HG03025 (cell line): ENCODE measurements at regions not wholly inside any gene's neighbourhood (a gene's known extent, or its start where the extent isn't known, plus 50 kb on each side); places are given as distances from the start of the nearest gene placed in this dataset.
"Not testable (repeated sequence)": the region's sequence is repeated elsewhere in the genome, so short reads cannot be mapped to it uniquely, and the experiment has no call there.

Source experiments
- ATAC-seq: cut with Tn5 transposase; IDR thresholded peaks from one replicate; pipeline ENCODE4 v1.9.1; 2021; ENCODE audit warnings: mild to moderate bottlenecking, moderate library complexity; ENCODE audit not compliant: unreplicated experiment, low FRiP score

DNA sequence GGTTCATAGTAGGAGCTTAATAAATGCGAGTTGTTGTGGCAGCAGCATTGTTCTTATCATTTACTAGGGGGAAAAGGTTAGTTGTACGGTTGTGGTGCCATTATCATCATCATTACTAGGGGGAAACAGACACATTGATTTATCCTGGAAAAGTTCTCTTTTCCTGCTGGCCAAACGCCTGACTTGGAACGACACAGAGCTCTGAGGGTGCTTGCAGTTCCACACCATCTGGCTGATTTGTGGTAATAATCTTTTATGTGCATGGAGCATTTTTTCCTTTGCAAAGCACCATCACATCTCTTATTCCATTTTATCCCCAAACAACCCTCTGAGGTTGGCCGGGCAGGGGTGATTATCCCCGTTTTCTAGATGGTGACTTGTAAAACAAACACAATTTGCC is 219.4 kb downstream of the BUB3 start:
- ATAC-seq, result no peak

DNA sequence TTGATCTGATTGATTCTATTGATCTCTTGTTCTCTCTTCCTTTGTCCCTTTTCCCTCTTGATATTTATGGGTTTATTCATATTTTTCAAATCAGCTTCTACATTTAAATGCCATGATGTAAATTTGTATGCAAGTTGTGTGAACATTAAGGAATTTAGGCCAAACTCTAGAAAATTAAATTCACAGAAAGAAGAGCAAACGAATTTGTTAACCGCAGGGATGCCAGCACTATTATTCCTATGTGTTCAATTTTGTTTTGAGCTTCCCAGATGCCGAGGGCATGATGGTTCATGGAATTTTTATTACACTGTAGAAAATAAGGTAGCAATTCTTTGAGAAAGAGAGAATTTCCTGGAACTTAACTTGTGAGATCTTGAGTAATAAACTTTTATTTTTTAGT is 220.9 kb downstream of the BUB3 start:
- ATAC-seq, result no peak

DNA sequence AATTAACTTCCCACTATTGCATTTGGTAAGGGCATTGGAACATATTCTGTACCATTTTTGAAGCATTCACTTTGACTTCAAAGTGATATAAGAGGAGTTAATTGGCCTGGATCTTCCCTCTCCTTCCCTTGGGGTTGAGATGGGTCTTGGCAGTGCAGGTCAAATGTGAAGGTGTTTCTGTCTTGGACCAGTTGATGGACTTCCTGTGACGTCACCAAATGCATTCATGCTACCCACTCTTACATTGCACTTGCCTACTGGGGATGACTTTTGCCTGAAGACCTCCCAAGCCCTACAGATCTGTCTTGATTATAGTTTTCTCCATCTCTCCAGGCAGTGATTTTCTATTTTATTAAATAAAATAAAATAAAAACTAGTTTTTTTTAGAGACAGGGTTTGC is 221.5 kb downstream of the BUB3 start:
- ATAC-seq, result no peak

DNA sequence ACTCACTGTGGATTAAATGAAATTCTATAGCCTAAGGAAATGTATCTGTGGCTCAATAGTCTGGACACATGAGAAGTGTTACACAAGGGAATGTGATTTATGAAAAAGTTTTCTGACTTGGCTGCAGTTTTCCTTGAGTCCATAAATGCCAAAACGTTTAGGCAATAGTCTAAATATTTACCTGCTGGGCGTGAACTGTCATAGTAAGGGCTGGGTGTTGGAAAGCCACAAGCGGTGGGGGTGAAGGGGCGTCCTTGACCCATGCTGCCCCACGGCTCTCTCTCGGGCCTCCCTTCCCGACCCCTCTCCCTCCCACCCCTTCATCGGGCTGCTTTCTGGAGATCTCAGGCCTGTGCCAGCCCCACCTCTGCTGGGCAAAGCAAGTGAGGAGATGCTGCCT is 223.7 kb downstream of the BUB3 start:
- ATAC-seq, result no peak

DNA sequence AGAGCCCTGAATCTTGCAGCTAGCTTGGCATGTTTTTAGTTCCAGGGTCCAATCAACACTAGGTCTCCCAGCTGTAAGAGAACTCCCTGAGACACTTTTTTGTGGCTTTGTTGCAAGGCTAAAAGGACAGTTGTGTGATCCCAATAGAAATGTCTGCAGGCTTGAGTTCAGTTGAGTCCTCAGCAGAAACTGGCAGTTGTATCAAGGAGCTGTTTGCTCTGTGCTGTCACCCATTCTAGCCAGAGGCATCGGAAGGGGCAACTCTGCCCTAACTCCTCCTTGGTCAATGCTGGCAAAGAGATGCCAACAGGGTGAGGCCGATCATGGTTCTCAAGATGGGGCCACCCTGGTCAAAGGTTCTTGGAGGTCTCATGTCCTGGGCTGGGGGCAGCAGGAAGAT is 224.1 kb downstream of the BUB3 start:
- no peak for ATAC-seq

DNA sequence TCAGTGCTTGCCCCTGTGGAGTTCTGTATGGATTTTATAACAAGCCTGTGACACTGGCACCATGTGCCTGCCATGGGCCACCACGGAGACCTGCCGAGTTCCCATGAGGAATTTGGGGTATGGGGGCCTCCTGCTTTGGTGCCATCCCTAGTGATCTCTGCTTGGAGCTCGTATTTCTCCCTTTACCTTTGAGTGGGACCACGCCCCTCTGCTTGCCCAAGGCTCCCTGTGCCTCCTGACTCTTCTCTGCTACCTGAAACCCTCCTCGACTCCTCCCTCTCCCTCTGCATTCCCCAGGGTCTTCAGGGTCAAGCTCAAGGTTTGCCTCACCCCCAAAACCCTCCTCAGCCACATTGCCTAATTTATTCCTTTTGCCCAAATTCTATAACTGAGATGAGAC is 225.0 kb downstream of the BUB3 start:
- ATAC-seq, result no peak

DNA sequence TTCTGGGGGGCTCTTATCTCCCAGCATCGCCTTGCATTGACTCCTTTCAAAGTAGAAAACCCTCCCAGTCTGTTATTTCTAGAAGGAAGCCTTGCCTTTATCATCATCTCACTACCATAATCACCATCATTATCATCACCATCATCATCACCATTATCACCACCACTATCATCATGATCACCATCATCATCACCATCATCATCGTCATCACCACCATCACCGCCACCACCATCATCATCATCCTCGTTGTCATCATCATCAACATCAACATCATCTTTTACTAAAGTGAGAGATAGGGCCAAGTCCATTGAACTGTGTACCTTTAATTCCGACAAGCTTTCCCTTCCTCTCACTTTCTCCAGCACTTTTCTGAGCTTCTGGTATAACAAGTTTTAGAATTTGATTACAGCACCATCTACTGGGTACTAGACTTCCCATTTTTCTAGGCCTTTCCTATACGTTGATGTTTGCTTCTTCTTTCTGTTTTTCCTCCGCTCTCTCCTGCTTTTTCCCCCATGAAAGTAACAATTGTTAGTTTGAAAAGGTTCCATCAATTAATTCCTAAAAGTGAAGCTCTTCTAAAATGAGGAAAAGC is 226.4 kb downstream of the BUB3 start:
- ATAC-seq, result no peak

DNA sequence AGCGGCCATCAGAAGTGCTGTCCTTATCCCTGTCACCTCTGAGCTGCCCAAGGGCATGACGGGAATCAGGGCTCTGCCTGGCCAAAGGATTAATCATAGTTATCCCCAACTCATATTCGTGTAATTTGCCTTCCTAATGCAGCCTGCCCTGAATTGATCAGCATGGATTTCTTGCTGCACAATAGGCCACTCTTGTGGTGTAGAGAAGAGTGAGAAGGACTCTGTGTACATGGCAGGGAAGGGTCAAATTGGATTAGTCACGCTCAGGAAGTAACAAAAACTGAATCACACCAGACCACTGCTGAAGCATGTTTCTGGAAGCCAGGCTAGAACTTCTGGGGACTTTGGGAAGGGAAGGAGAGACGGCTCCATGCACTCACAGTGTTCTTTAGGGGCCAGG is 227.0 kb downstream of the BUB3 start:
- ATAC-seq, result no peak

DNA sequence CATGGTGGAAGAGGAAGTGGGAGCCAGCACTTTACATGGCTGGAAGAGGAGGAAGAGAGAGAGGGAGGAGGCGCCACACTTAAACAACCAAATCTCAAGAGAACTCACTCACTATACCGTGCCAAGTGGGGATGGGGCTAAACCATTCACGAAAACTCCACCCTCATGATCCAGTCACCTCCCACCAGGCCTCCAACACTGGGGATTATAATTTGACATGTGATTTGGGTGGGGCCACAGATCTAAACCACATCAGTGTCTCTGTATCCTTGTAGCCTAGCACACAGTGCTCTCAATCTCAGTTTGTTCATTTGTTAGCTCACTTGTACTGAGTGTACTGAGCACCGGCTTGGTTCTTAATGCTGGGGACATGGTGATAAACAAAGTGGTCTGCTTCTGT is 228.3 kb downstream of the BUB3 start:
- no peak for ATAC-seq

DNA sequence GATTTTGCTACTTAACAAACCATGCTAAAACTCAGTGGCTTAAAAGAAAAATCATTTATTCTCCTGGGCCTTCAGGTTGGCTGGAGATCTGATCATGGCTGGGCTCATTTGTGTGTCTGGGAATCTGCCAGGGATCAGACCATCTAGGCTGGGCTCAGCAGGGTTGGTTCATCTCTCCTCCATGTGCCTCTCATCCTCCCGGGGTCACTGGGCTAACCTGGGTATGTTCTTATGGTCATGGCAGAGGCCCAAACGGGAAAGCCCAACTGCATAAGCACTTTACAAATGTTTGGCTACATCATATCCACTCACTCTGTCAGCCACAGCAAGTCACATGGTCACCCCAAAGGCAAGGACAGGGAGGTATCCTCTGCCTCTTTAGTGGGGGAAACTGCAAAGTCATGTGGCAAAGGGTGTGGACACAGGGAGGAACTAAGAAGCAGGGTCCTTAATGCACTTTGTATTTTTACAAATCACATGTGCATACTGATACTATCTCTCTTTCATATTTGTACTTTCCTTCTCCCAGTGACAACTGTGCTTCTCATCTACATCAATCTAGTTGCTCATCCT is 231.4 kb downstream of the BUB3 start:
- ATAC-seq, result no peak

DNA sequence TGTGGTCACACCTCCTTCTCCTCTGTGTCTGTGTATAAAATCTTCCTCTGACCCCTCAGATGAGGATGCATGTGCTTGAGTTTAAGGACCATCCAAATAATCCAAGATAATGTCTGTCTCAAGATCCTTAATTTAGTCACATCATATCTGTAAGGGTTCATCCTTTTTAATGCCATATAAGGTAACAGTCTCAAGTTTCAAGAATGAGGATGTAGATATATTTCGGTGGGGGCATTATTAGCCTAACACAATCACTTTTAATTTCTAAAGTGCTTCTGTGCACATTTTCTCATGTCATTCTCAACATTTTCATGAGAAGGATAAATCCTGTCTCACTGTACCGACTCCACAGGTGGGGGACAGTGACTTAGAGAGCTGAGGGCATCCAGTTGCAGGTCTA is 235.3 kb downstream of the BUB3 start:
- ATAC-seq, result no peak

DNA sequence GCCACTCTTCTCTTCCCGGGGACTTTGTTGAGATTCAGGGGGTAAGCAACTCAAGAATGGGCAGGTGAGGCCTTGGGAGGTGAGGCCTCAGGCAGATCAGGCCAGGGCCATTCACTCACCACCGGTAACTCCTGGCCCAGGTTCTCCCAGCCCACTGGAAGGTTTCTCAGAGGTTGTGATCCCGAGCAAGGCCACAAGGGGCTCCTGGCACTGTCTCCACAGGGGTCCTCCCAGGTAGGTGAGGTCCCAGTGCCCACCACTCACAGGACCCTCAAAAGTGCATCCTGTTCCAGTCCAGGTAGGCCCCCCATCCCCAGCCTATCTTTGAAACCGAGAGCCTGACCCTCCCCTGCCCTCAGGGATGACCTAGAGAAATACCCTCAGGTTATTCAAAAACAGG is 236.1 kb downstream of the BUB3 start:
- no peak for ATAC-seq

DNA sequence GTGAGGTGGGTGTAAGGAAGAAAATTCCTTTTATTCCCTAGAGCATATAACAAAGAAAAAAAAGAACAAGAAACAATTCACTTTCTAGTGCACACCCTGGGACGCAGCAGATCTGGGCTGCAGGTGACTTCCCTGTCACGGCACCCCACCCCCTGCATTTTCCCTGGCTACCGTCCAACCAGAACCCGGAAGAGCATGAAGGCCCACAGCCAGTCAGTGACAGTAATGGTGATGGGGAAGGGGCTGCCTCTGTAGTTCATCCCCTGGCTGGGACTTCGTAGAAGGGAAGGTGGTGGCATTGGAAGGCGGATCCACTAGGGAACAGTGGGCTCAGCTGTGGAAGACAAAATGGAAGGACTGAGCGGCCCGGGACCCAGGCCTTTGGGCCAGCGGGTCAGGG is 236.7 kb downstream of the BUB3 start:
- no peak for ATAC-seq

DNA sequence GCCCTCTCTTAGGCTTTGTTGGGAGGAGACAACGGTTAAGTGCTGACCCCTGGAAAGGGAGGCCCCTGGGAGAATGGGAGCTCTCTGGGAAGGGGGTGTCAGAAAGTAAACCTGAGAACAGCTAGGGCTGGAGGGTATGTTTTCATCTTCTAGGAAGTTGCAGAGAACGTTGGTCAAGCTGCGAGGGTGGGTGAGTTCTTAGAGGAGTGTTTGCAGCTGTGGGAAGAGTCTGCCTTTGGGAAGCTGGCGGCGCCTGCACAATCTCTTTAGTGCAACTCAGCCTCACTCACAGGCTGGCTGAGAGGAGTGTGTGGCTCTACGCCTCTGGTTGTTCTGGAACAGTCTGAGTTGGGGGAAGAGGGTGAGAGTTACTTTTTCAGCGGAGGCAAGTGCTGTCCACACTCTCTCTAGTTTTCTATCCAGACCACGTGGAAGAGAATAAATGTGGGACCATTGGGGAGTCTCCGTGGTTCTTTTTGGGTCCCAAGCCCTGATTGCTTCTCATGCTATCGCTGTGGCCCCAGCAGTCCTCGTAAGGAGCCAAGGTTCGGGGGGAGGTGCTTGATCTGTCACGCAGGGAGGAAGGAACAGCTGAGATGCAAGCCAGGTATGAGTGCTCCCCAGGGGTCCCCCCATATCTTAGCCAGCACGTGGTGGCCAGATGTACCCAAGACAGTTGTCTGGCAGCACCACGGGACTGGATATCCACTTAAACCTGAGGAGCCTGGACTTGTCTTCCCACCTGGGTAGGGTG is 237.2 kb downstream of the BUB3 start:
- ATAC-seq, result no peak

DNA sequence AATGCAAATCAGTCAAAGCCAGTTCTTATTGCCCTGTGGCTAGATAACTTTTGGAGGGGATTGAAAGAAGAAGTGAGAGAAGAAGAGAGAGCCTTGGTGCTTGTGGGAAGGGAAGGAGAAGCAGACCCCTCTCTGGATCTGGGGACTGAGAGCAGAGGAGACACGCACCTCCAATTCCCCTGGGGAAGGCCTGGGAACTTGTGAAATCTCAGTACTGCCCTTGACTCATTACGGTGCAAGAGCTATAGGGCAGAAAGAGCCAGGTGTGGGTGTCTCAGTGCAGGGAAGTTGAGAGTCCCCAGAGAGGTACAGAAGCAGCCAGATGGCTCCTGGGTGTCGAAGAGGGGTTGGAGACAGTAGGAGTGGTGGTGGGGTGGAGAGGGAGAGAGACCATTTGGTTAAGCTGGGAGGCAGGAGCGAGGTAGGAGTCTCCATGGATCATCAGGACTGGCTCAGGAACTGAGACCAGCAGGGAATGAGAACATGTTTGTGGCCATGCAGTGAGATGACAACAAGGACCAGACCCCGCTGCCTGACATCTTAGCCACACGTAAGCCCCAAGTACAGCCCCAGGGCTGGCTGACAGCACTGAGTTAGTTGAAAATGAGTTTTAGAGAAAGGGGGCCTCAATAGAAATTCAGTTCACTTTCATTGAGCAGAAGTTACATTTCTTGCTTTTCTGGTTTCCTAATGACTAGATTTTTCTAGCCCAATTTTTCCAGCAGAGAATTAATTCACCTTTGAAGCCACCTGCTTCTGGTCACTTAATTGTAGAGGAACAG is 238.2 kb downstream of the BUB3 start:
- ATAC-seq, result peak; percentile 81

DNA sequence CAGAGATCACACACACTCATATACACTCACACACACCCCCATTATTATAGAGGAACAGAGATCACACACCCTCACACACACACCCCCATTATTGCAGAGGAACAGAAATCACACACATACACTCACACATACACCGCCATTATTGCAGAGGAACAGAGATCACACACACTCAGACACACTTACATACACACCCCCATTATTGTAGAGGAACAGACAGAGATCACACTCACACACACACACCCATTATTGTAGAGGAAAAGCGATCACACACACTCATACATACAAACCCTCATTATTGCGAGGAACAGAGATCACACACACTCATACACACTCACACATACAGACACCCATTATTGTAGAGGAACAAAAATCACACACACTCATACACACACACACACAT is 239.0 kb downstream of the BUB3 start:
- ATAC-seq, result no peak

DNA sequence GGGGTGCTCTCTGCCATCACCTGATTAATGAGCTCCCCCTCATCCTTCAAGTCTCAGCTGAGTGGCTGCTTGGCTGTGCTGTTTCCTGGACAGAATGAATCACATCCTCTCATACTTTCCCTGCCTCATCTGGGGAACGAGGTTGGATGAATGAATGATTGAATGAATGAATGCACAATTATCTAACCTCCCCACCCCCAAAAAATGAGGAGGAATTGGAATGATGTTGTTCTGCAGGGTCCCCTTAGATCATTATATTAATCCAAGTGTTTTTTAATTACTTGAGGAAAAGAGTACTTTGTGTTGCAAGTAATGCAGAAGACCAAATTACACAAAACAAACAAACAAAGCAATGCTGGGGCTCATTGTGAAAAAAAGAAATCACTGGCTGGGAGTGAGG is 240.2 kb downstream of the BUB3 start:
- ATAC-seq, result no peak

DNA sequence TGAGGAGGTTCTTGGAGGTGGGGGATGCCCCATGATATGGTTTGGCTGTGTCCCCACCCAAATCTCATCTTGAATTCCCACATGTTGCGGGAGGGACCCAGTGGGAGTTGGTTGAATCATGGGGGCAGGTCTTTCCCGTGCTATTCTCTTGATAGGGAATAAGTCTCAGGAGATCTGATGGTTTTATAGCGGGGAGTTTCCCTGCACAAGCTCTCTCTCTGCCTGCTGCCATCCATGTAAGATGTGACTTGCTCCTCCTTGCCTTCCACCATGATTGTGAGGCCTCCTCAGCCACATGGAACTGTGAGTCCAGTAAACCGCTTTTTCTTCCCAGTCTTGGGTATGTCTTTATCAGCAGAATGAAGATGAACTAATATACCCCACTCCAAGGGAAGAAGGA is 241.0 kb downstream of the BUB3 start:
- not testable (repeated sequence) for ATAC-seq

DNA sequence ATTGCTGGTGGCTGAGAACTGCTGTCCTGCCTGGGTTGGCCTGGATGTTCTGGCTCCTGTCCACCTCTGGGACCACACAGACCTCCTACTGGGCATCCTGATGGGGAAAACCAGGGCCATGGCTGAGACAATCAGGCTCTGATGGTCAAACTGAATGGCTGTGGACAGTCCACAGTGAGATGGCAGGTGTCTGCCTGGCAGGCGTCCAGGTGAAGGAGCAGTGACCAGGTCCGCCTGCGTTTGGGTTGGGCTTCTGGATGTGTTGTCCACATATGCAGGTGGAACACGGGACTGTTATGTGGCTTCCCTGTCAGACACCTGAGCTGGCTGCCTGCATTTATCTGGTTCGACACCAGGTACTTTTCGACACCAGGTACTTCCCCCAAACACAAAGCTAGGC is 241.7 kb downstream of the BUB3 start:
- no peak for ATAC-seq

DNA sequence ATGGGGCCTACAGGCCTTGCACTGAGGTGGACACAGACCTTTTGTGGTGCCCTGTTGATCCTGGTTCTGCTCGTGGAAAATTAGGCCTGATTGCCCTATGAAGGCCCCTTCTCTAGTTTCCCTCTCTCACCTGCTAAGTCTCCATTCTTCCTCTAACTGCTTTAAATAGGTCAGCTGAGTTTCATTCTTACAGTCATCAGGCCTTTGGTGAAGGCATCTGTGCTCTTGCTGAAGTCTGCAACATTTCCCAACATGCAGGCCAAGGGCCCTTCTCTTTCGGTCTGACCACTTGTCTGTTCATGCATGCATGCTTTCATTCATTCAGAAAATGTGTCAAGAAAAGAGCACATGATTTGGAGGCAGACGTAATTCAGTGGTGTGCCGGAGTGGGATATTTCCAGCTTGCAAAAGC is 244.0 kb downstream of the BUB3 start:
- peak; percentile 65 for ATAC-seq

DNA sequence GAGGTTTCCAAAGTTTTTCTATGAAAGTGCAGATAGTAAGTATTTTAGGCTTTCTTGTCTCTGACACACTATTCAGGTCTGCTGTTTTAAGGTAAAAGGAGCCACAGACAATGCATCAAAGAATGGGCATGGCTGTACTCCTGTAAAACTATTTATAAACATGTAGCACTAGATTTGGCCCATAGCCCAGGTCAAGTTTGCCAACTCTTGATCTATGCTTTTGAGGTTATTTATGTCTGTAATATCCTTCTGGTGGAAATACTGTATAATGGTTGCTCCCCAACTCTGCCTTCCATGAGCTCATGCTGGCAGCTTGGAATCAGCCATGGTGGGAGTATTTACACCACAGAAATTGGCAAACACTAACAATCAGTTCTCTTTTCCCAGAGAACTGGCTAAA is 244.6 kb downstream of the BUB3 start:
- no peak for ATAC-seq
